HG03469 (cell line): ENCODE measurements at regions not wholly inside any gene's neighbourhood (a gene's known extent, or its start where the extent isn't known, plus 50 kb on each side); places are given as distances from the start of the nearest gene placed in this dataset.
"Not testable (repeated sequence)": the region's sequence is repeated elsewhere in the genome, so short reads cannot be mapped to it uniquely, and the experiment has no call there.

ENCODE experiments used
- ATAC-seq: cut with Tn5 transposase; IDR thresholded peaks from one replicate; pipeline ENCODE4 v1.9.1; 2021; ENCODE audit warnings: mild to moderate bottlenecking, moderate library complexity, moderate number of reproducible peaks; ENCODE audit not compliant: unreplicated experiment

GRCh38 chr5:34096033-34096432 is 53.0 kb upstream of the C1QTNF3 start:
- ATAC-seq = not testable (repeated sequence)

GRCh38 chr5:34099891-34100290 is 56.9 kb upstream of the C1QTNF3 start:
- ATAC-seq = not testable (repeated sequence)

- not testable (repeated sequence) for ATAC-seq
Observed at GRCh38 chr5:34101567-34101966, 58.6 kb upstream of the C1QTNF3 start.

GRCh38 chr5:34108897-34109296 is 65.9 kb upstream of the C1QTNF3 start:
- ATAC-seq = not testable (repeated sequence)

GRCh38 chr5:34124280-34124679 is 81.3 kb upstream of the C1QTNF3 start:
- ATAC-seq = not testable (repeated sequence)

- peak; percentile 71 for ATAC-seq
Observed at GRCh38 chr5:34125354-34125753, 82.3 kb upstream of the C1QTNF3 start.

- not testable (repeated sequence) for ATAC-seq
Observed at GRCh38 chr5:34126741-34127140, 83.7 kb upstream of the C1QTNF3 start.

GRCh38 chr5:34127818-34128217 is 84.8 kb upstream of the C1QTNF3 start:
- ATAC-seq = not testable (repeated sequence)

GRCh38 chr5:34128890-34129289 is 85.9 kb upstream of the C1QTNF3 start:
- ATAC-seq = not testable (repeated sequence)

- not testable (repeated sequence) for ATAC-seq
Observed at GRCh38 chr5:34154988-34155387, 112.0 kb upstream of the C1QTNF3 start.

GRCh38 chr5:34156703-34157414 is 113.8 kb upstream of the C1QTNF3 start:
- ATAC-seq = not testable (repeated sequence)

GRCh38 chr5:34160904-34161303 is 117.9 kb upstream of the C1QTNF3 start:
- ATAC-seq = not testable (repeated sequence)

- ATAC-seq = not testable (repeated sequence)
Observed at GRCh38 chr5:34171398-34171797, 128.4 kb upstream of the C1QTNF3 start.

- ATAC-seq = not testable (repeated sequence)
Observed at GRCh38 chr5:34179453-34180190, 136.6 kb upstream of the C1QTNF3 start.

GRCh38 chr5:34180225-34180624 is 137.2 kb upstream of the C1QTNF3 start:
- ATAC-seq = not testable (repeated sequence)

- ATAC-seq = not testable (repeated sequence)
Observed at GRCh38 chr5:34180940-34181614, 138.1 kb upstream of the C1QTNF3 start.

- ATAC-seq = not testable (repeated sequence)
Observed at GRCh38 chr5:34185005-34185404, 142.0 kb upstream of the C1QTNF3 start.

GRCh38 chr5:34185572-34185971 is 142.6 kb upstream of the C1QTNF3 start:
- ATAC-seq = not testable (repeated sequence)

GRCh38 chr5:34186108-34186507 is 143.1 kb upstream of the C1QTNF3 start:
- ATAC-seq = not testable (repeated sequence)

- ATAC-seq = not testable (repeated sequence)
Observed at GRCh38 chr5:34186865-34187264, 143.9 kb upstream of the C1QTNF3 start.

GRCh38 chr5:34187441-34187840 is 144.4 kb upstream of the C1QTNF3 start:
- not testable (repeated sequence) for ATAC-seq
